NCI-H1694 treated with DMSO at 0.1 percent for 48 hours (cell line): ENCODE measurements at regions not wholly inside any gene's neighbourhood (a gene's known extent, or its start where the extent isn't known, plus 50 kb on each side); places are given as distances from the start of the nearest gene placed in this dataset.
"Not testable (repeated sequence)": the region's sequence is repeated elsewhere in the genome, so short reads cannot be mapped to it uniquely, and the experiment has no call there.

Experiments used
- DNase-seq: peaks from one replicate; lab custom pipeline; 2025; lab: John Stamatoyannopoulos, UW

- DNase-seq: no peak
Measured at GRCh38 chr11:45385423-45385822, 99.3 kb upstream of the SYT13 start.

DNA sequence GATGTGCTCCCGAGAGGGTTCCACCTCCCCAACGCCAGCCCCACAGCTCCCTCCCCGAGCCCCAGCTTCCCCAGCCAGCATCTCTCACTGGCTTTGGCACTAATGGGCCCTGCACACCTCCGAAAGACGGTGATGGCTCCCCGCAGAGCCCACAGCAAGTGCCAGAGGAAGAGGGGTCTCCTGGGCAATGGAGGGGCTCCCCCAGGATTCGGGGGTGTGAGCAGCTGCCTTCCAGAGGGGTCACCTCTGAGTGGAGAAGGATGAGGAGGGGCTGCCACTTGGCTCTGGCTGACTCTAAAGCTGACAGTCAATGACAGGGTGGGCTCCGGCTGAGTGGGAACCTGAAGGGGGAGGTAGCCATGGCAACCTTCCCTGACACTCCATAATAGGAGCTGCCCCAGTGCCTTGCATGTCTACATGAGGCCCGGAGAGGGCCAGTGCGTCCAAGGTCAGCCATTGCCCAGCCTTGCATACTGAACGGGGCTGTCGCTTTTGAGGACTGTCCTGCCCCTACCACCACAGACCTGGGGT is 98.6 kb upstream of the SYT13 start:
- DNase-seq: no peak

- DNase-seq: no peak
Measured at GRCh38 chr11:45384016-45384415, 97.9 kb upstream of the SYT13 start.

- no peak for DNase-seq
Measured at GRCh38 chr11:45383224-45383623, 97.1 kb upstream of the SYT13 start.

- DNase-seq: no peak
Measured at GRCh38 chr11:45382133-45382878, 96.2 kb upstream of the SYT13 start.

DNA sequence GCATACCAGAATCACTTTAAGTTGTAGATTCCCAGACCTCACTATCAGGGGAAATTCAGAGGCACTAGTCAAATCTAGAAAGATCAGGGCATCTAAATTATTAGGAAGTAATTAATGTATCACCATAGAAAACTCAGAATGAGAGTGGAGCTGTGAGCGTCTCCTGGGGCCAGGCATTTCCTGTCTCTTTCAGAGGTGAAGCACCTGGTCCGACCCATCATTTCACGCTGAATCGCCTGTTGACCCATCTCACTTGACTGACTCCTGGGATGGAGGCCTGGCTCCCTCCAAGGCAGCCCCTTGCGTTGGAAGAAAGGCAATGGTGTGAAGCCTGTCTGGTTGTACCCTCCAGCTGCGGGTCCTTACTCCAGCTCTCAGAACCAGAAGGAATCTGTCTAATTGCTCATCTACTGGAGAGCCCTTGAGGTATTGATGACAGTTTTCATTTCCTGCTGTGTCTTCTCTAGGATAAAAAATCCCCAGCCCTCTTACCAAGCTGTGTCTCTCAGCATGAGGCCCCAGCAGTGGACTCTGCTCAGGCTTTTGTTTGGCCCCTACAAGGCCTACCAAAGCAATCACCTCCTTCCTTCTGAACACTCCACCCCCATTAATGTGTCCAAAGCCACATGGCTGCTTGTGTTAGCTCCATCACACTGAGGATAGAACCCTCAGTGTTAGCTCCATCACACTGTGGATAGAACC is 93.2 kb upstream of the SYT13 start:
- no peak for DNase-seq

- no peak for DNase-seq
Measured at GRCh38 chr11:45378516-45378915, 92.4 kb upstream of the SYT13 start.

DNA sequence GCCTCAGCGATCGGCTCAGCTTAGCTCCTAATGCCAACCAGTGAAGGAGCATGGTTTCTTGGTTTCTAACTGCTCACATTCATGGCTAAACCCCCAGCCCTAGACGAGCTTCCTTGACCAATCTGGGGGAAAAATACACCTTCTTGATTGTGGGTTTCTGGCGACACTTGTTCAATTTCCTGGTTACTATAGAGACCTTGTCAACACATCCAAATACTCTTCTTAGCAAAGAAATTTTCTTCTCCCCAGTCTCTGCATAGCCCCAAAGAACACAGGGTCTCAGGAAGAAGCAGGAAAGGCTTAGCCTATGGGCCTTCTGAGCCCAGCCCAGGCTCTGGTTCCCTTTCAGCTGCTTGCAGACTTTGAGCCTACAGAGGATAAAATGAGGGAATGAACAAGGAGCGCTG is 88.5 kb upstream of the SYT13 start:
- DNase-seq: no peak

DNA sequence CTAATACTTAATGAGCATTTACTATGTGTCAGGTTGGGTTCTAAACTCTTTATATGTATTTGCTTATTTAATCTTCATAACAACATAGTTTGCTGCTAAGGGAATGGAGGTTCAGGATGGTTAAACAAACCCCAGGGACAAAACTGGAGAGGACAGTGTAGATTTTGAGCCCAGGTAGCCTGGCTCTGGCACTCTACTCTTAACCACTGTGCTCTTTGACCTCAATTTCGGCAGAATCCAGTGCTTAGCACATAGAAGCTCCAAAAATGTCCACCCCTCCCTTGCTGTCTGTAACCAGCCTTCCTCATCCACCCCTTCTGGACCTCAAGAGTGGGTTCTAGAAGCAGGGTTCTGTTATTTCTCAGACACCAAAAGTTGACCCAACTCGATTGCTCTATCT is 88.0 kb upstream of the SYT13 start:
- DNase-seq: no peak

- DNase-seq: no peak
Measured at GRCh38 chr11:45373506-45374035, 87.4 kb upstream of the SYT13 start.

GRCh38 chr11:45372414-45372813 is 86.3 kb upstream of the SYT13 start:
- not testable (repeated sequence) for DNase-seq

DNA sequence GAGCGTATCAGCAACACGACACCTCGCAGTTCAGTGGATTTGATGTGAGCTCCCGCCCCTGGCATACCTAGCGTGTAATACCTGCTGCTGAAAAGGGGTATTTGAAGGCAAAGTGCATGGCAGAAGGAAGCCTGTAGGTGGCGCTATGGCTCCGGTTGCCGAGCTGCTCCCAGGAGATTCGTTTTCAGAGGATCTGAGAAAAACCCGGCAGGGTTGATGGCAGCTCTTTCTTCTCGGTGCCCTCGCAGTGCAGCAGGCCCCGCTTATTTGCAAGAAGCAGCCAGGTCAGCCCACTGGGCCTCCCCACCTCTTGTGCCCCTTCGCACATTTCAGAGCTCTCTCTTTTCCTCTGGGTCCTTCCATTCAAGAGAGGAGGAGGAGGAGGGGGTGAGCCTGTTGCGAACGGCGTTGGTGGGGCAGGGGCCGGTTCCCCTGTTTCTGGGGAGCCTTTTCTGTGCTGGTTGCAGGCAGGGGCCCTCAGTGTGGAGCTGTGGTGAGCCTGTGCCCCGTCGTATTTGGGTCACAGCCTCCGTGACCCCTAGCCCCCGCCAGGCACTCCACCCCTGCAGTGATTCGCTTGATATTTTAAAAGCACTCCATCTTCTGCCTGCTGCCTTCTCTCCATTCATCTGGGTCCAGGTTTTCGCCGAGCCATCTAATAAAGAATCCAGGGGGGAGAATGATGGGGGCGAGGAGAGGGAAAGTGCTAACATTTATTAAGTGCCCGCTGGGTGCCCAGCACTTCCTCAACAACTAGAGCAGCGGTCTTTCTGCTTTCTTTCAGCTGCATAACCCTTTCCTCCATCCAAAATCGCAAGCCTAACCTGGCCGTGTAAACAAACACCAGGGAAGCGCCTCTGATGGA is 85.3 kb upstream of the SYT13 start:
- peak; percentile 75 for DNase-seq

GRCh38 chr11:45369313-45369712 is 83.2 kb upstream of the SYT13 start:
- no peak for DNase-seq

GRCh38 chr11:45368697-45369096 is 82.6 kb upstream of the SYT13 start:
- no peak for DNase-seq

DNA sequence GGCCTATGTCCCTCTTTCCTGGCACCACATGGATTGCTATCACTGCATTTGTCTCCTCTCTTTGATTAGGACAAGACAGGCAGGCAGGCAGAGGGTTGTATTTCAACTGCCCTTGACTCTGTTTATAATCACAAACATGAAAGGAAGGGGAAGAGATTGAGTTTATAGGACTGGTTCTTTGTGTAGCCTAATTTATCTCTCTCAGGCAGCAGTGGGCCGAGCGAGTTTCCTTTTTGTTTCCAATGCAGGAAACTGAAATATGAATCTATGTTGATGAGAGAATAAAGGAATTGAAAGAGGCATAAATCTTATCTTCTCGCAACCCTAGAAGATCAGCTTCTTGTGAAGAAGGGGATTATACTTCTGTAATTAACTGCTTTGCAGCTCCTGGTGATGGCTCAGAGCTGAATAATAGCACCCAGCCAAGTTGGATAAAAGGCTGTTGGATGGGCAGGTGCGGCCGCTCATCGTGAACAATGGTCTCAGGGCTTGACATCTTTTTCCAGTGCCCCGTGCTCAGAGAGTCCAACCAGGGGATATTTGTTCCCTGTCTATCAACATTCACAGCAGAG is 80.6 kb upstream of the SYT13 start:
- DNase-seq: no peak

DNA sequence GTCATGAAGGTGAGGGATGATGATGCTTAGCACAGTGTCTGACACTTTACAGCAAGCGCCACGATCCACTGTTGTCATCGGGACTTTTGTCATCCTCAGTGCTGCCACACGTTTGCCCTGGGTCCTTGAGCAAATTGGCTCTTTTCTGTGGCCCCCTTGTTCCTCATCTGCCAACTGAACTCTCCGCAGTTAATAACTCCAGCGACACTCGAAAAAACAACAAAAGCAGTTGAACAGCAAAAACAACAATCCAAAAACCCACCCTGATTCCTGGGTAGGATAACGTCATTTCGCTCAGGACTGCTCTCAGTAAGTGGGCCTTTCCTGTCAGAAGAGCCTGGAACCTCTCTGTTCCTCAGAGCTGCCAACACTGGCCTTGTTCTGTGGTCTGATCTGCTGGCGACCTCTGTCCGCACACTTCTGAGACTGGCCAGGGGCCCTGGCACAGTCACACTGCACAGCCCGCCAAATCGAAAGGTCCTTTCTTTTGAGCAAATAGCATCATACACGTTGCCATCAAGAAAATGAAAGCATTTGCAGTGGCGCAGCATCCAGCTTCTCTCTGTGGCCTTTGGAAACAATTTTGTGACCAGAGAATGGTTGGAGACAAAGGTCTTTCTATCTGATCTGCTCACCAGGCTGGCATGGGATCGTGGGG is 79.9 kb upstream of the SYT13 start:
- no peak for DNase-seq

DNA sequence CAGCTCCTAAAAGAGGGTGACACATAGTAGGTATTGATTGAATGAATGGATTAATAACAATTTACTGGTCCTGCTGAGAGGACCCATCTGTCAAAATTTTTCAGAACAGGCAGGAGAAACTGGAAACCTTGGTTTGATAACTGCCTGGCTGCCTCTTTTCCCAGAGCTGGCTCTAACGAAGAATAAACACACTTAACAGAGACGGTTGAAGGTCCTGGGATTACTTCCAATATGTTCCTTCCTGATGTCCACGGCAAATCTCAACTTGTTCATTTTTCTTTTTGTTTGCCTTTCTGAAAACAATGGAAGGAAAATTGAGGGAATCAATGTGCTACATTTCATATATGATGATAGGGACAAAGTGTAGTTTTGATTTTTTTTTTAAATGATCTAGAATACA is 76.5 kb upstream of the SYT13 start:
- no peak for DNase-seq

DNA sequence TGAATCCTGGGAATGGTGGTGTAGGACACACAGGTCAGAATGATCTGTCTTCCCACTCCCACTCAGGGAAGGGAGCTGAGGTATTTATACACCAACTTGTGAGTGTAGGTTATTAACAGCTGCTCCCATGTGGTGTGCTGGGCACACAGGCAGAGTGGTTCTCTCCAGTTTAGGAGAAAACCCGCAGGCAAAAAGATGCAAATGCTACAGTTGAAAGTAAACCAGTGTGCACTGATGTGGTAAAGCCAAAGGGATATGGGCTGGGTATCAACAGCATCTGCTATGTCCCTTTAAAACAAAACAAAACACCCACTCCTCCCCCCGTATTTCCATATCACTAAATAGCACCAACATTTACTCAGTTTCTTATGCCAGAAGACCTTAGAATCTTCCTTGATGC is 75.4 kb upstream of the SYT13 start:
- DNase-seq: no peak

DNA sequence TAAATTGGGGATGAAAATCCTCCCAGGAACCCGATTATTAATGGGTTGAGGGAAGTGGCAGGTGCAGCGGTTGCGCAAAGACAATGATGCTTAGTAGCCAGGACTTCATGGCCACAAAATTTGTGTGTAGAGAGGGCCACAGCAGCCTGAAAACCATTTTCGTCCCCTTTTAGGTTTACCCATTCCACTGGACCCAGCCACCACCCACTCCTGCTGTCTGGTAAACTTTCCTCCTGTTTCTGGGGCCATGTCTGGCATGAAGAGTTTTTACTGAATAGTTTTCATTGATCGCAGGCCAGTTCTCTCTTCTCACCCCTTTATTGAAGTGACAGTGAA is 69.5 kb upstream of the SYT13 start:
- no peak for DNase-seq

- DNase-seq: peak; percentile 79
Measured at GRCh38 chr11:45354976-45355705, 69.0 kb upstream of the SYT13 start.

- no peak for DNase-seq
Measured at GRCh38 chr11:45348729-45349128, 62.6 kb upstream of the SYT13 start.
